Neural progenitor cell (in vitro differentiated cells): ENCODE measurements at regions not wholly inside any gene's neighbourhood (a gene's known extent, or its start where the extent isn't known, plus 50 kb on each side); places are given as distances from the start of the nearest gene placed in this dataset.

Experiments used
- DNase-seq: peaks from one replicate; pipeline ENCODE4 v3.0.0-alpha.2; 2016; ENCODE audit warnings: low spot score
- H2AFZ ChIP-seq: fragments of 200-600 bp; sonication (generic); replicated peaks from 2 replicates; pipeline ENCODE4 v1.6.1; 2016; ENCODE audit warnings: antibody characterized with exemption
- H3F3A ChIP-seq: fragments of 200-600 bp; sonication (generic); 2 replicates; pipeline ENCODE4 v1.6.1; 2016; ENCODE audit warnings: antibody characterized with exemption, low read depth
- H3K27ac ChIP-seq: fragments of 200-600 bp; sonication (generic); 2 replicates; pipeline ENCODE4 v1.5.1; 2016; ENCODE audit warnings: mild to moderate bottlenecking
- H3K27me3 ChIP-seq: fragments of 200-600 bp; sonication (generic); 2 replicates; pipeline ENCODE4 v1.6.1; 2016; ENCODE audit warnings: mild to moderate bottlenecking, moderate library complexity
- H3K36me3 ChIP-seq: fragments of 200-600 bp; sonication (generic); 2 replicates; pipeline ENCODE4 v1.5.1; 2016
- H3K4me1 ChIP-seq: fragments of 200-600 bp; sonication (generic); 2 replicates; pipeline ENCODE4 v1.6.1; 2016; ENCODE audit warnings: mixed run types
- H3K4me2 ChIP-seq: fragments of 200-600 bp; sonication (generic); 2 replicates; pipeline ENCODE4 v1.6.1; 2016
- H3K4me3 ChIP-seq: fragments of 200-600 bp; sonication (generic); 2 replicates; pipeline ENCODE4 v1.5.1; 2016
- H3K79me2 ChIP-seq: fragments of 200-600 bp; sonication (generic); 2 replicates; pipeline ENCODE4 v1.6.1; 2016; ENCODE audit warnings: low read depth
- H3K9ac ChIP-seq: fragments of 200-600 bp; sonication (generic); 2 replicates; pipeline ENCODE4 v1.6.1; 2016
- H3K9me3 ChIP-seq: fragments of 200-600 bp; sonication (generic); 2 replicates; pipeline ENCODE4 v1.5.1; 2016; ENCODE audit warnings: low read depth
- H4K20me1 ChIP-seq: fragments of 200-600 bp; sonication (generic); 2 replicates; pipeline ENCODE4 v1.6.1; 2016; ENCODE audit warnings: low read depth
- H3K27ac Mint-ChIP-seq: 3 replicates; pipeline ENCODE4 v1.8.0; 2021; ENCODE audit warnings: mixed read lengths
- H3K27me3 Mint-ChIP-seq: 2 replicates; pipeline ENCODE4 v1.8.0; 2022; ENCODE audit warnings: low read depth, mild to moderate bottlenecking, inconsistent platforms, moderate library complexity, mixed read lengths; ENCODE audit not compliant: insufficient read depth
- H3K36me3 Mint-ChIP-seq: 3 replicates; pipeline ENCODE4 v1.8.0; 2021; ENCODE audit warnings: mixed read lengths
- H3K4me1 Mint-ChIP-seq: 3 replicates; pipeline ENCODE4 v1.8.0; 2021; ENCODE audit warnings: mixed read lengths
- H3K4me3 Mint-ChIP-seq: 3 replicates; pipeline ENCODE4 v1.8.0; 2021; ENCODE audit warnings: mild to moderate bottlenecking, moderate library complexity, mixed read lengths
- H3K9me3 Mint-ChIP-seq: 3 replicates; pipeline ENCODE4 v1.8.0; 2020; ENCODE audit warnings: mixed read lengths
- CTCF ChIP-seq: fragments of 200-600 bp; sonication (generic); IDR thresholded peaks from 2 replicates; pipeline ENCODE4 v1.5.1; 2017; ENCODE audit warnings: antibody characterized with exemption, mild to moderate bottlenecking
- EZH2 ChIP-seq: fragments of 200-600 bp; sonication (generic); IDR thresholded peaks from 2 replicates; pipeline ENCODE4 v1.6.1; 2017; ENCODE audit warnings: antibody characterized with exemption, mild to moderate bottlenecking, moderate library complexity
- EZH2phosphoT487 ChIP-seq: fragments of 200-600 bp; sonication (generic); IDR thresholded peaks from 2 replicates; pipeline ENCODE4 v1.6.1; 2017; ENCODE audit warnings: antibody characterized with exemption

- no peaks in the 10 kb centered on the region for H3K36me3 ChIP-seq
- Mint-ChIP-seq H3K27me3 (peaks cover 4% of the 10 kb centered on the region), H3K4me1 (no peaks in the 10 kb centered on the region), H3K27ac (no peak overlapping the region), H3K4me3 (no peak overlapping the region), H3K9me3 (peaks cover 4% of the 10 kb centered on the region), H3K36me3 (no peaks in the 10 kb centered on the region)
- H3K9ac ChIP-seq = no peak overlapping the region
- H4K20me1 ChIP-seq = no peaks in the 10 kb centered on the region
- no peaks in the 10 kb centered on the region for H3K4me1 ChIP-seq
- no peak overlapping the region for H3K4me3 ChIP-seq
- no peaks in the 10 kb centered on the region for H3K27me3 ChIP-seq
- H3K9me3 ChIP-seq = no peaks in the 10 kb centered on the region
- H3F3A ChIP-seq = no peaks in the 10 kb centered on the region
- H3K79me2 ChIP-seq = no peaks in the 10 kb centered on the region
- no peak overlapping the region for H3K4me2 ChIP-seq
- no peak overlapping the region for H3K27ac ChIP-seq
- DNase-seq = no peak
- no peak overlapping the region for H2AFZ ChIP-seq
- TF ChIP-seq EZH2phosphoT487 (no peak), EZH2 (no peak), CTCF (no peak)
Measured at GRCh38 chr5:15092801-15093200, 221.2 kb upstream of the ANKH start.

GRCh38 chr5:15085671-15086070 is 214.1 kb upstream of the ANKH start:
- H3K4me3 Mint-ChIP-seq = no peak overlapping the region
- no peaks in the 10 kb centered on the region for H3K4me1 ChIP-seq
- no peak overlapping the region for H3K4me2 ChIP-seq
- H3K27ac ChIP-seq = no peak overlapping the region
- H3K9me3 Mint-ChIP-seq = peaks cover 2% of the 10 kb centered on the region
- no peaks in the 10 kb centered on the region for H3K4me1 Mint-ChIP-seq
- no peak overlapping the region for H3K27ac Mint-ChIP-seq
- no peaks in the 10 kb centered on the region for H3F3A ChIP-seq
- H3K79me2 ChIP-seq = no peaks in the 10 kb centered on the region
- H3K4me3 ChIP-seq = no peak overlapping the region
- no peaks in the 10 kb centered on the region for H4K20me1 ChIP-seq
- peaks cover 2% of the 10 kb centered on the region for H3K27me3 Mint-ChIP-seq
- no peaks in the 10 kb centered on the region for H3K36me3 ChIP-seq
- TF ChIP-seq CTCF (no peak), EZH2phosphoT487 (no peak), EZH2 (no peak)
- H3K27me3 ChIP-seq = no peaks in the 10 kb centered on the region
- DNase-seq = no peak
- H3K9ac ChIP-seq = no peak overlapping the region
- H3K36me3 Mint-ChIP-seq = no peaks in the 10 kb centered on the region
- no peak overlapping the region for H2AFZ ChIP-seq
- no peaks in the 10 kb centered on the region for H3K9me3 ChIP-seq

- no peak overlapping the region for H3K27ac ChIP-seq
- H3K36me3 Mint-ChIP-seq = no peaks in the 10 kb centered on the region
- H3F3A ChIP-seq = no peaks in the 10 kb centered on the region
- H3K27ac Mint-ChIP-seq = no peak overlapping the region
- H3K79me2 ChIP-seq = no peaks in the 10 kb centered on the region
- H3K27me3 ChIP-seq = no peaks in the 10 kb centered on the region
- no peaks in the 10 kb centered on the region for H3K36me3 ChIP-seq
- peaks cover 2% of the 10 kb centered on the region for H3K9me3 Mint-ChIP-seq
- H3K4me3 Mint-ChIP-seq = no peak overlapping the region
- H3K27me3 Mint-ChIP-seq = peaks cover 2% of the 10 kb centered on the region
- DNase-seq = no peak
- H2AFZ ChIP-seq = no peak overlapping the region
- TF ChIP-seq EZH2phosphoT487 = no peak
- no peak for TF ChIP-seq EZH2
- TF ChIP-seq CTCF = no peak
- no peaks in the 10 kb centered on the region for H3K4me1 Mint-ChIP-seq
- H3K4me2 ChIP-seq = no peak overlapping the region
- no peak overlapping the region for H3K9ac ChIP-seq
- no peaks in the 10 kb centered on the region for H3K9me3 ChIP-seq
- no peaks in the 10 kb centered on the region for H3K4me1 ChIP-seq
- H3K4me3 ChIP-seq = no peak overlapping the region
- no peaks in the 10 kb centered on the region for H4K20me1 ChIP-seq
Measured at GRCh38 chr5:15082096-15082495, 210.5 kb upstream of the ANKH start.

GRCh38 chr5:15080219-15080618 is 208.6 kb upstream of the ANKH start:
- H3K9me3 ChIP-seq = no peaks in the 10 kb centered on the region
- H3K79me2 ChIP-seq = no peaks in the 10 kb centered on the region
- no peaks in the 10 kb centered on the region for H3K4me1 ChIP-seq
- H3K27ac ChIP-seq = no peak overlapping the region
- TF ChIP-seq CTCF (no peak), EZH2phosphoT487 (no peak)
- Mint-ChIP-seq H3K4me1 (no peaks in the 10 kb centered on the region), H3K4me3 (no peak overlapping the region), H3K27me3 (peaks cover 2% of the 10 kb centered on the region), H3K36me3 (no peaks in the 10 kb centered on the region), H3K27ac (no peak overlapping the region), H3K9me3 (peaks cover 2% of the 10 kb centered on the region)
- no peak for DNase-seq
- H3K4me3 ChIP-seq = no peak overlapping the region
- no peak overlapping the region for H3K4me2 ChIP-seq
- H3K9ac ChIP-seq = no peak overlapping the region
- no peaks in the 10 kb centered on the region for H4K20me1 ChIP-seq
- no peaks in the 10 kb centered on the region for H3K36me3 ChIP-seq
- H2AFZ ChIP-seq = no peak overlapping the region
- no peaks in the 10 kb centered on the region for H3F3A ChIP-seq
- no peaks in the 10 kb centered on the region for H3K27me3 ChIP-seq
